ENCODE measurements at regions not wholly inside any gene's neighbourhood (a gene's known extent, or its start where the extent isn't known, plus 50 kb on each side); places are given as distances from the start of the nearest gene placed in this dataset.

DNA sequence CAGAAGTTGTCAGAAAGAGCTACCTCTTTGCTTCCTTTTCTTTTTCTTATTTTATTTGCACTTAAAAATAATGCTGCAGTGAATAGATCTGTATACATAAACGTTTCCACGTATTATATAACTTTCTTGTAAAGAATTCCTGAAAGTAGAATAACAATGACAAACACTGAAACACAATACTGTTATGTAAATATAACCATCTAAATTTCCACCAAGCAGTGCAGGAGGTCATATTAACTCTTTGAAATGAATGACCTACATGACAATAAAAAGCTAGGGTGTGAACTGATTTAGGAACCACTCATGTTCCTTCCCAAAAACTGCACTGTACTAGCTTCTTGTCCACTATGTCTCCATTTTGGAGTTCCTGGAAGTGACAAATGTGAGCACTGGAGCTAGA, 85.8 kb downstream of the COX18 start (continued):
- TF ChIP-seq SIRT6 (IDR thresholded peaks at IDR 0.05; ENCODE audit: low read depth, low read length) (no peak), SMARCE1 (IDR thresholded peaks at IDR 0.05) (no peak), KAT2B (IDR thresholded peaks at IDR 0.05; ENCODE audit: low read depth, low read length) (no peak), STAT5A (IDR thresholded peaks at IDR 0.05; ENCODE audit: borderline replicate concordance, low read length) (no peak), MEIS2 (IDR thresholded peaks at IDR 0.05; ENCODE audit: partially characterized antibody) (no peak), HEY1 (CRISPR knock-in tag; IDR thresholded peaks at IDR 0.05; ENCODE audit: borderline replicate concordance) (no peak)
- TF ChIP-seq, protein P1, sequence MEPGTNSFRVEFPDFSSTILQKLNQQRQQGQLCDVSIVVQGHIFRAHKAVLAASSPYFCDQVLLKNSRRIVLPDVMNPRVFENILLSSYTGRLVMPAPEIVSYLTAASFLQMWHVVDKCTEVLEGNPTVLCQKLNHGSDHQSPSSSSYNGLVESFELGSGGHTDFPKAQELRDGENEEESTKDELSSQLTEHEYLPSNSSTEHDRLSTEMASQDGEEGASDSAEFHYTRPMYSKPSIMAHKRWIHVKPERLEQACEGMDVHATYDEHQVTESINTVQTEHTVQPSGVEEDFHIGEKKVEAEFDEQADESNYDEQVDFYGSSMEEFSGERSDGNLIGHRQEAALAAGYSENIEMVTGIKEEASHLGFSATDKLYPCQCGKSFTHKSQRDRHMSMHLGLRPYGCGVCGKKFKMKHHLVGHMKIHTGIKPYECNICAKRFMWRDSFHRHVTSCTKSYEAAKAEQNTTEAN (CRISPR knock-in tag; IDR thresholded peaks at IDR 0.05) = no peak
- TF ChIP-seq, protein P2, sequence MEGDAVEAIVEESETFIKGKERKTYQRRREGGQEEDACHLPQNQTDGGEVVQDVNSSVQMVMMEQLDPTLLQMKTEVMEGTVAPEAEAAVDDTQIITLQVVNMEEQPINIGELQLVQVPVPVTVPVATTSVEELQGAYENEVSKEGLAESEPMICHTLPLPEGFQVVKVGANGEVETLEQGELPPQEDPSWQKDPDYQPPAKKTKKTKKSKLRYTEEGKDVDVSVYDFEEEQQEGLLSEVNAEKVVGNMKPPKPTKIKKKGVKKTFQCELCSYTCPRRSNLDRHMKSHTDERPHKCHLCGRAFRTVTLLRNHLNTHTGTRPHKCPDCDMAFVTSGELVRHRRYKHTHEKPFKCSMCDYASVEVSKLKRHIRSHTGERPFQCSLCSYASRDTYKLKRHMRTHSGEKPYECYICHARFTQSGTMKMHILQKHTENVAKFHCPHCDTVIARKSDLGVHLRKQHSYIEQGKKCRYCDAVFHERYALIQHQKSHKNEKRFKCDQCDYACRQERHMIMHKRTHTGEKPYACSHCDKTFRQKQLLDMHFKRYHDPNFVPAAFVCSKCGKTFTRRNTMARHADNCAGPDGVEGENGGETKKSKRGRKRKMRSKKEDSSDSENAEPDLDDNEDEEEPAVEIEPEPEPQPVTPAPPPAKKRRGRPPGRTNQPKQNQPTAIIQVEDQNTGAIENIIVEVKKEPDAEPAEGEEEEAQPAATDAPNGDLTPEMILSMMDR (IDR thresholded peaks at IDR 0.05 in 2 of 3, conservative IDR thresholded peaks at IDR 0.05 in 1 of 3; ENCODE audit: insufficient read depth in 2 of 3, low read depth in 1 of 3, low read length in 3 of 3) = no peak

DNA sequence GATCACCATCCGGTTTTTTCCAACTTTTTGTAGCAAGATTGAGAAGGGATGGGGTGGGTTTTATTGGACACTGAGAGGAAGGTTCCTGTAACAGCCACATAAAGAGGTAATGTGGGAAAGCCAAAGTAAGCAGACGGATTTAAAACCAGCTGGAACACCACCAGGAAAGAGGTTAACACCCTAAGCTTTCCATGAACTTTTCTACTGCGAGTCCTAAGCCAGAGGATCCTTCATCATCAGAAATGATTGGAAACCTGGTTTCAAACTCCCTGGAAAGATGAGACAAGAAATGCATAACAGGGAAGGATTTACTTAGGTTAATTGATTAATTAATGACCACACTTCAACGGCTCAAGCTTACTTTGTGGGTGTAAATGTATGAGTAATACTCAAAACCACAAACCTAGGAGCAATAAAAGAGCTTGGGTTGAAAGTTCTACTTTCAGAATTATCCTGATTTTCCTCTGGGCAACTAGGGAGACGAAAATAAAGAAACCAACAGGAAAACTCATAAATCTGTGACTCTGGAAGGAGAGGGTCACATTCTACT, 91.5 kb downstream of the COX18 start:
- no TSS peak for BruUV-seq (replicated peaks)
- DNase-seq (ENCODE audit: extremely low read depth in 1 of 4, low spot score in 3 of 4) (no peak), ATAC-seq (no peak), FAIRE-seq (no peak)
- no peaks in the 10 kb centered on the region for H3K9me3 ChIP-seq (replicated peaks; ENCODE audit: control insufficient read depth, insufficient read depth, low read depth, low read length)
- H3K4me3 ChIP-seq = no peak overlapping the region
- 0% methylated on average over 5 of the region's 5 CpGs for WGBS (ENCODE audit: insufficient coverage, low coverage, missing lambda C conversion rate)
- H3K4me2 ChIP-seq (ENCODE audit: insufficient read depth, low read length) = no peak overlapping the region
- intact Hi-C loops (cut with micrococcal nuclease) (no loop called here), in situ Hi-C loops (cut with MboI) (no loop called here)
- TF ChIP-seq ZNF232 (CRISPR knock-in tag; IDR thresholded peaks at IDR 0.05) (no peak), FOSL1 (tag; conservative IDR thresholded peaks at IDR 0.05) (peak; percentile 47; the same call in 1 of the 2 replicates)
- POLR2A ChIA-PET = no interaction called here
- CTCF ChIA-PET (ENCODE audit: low intra/inter-chr PET ratio) = no interaction called here
- 0 out of 5 replicates have a peak, but pooled peaks cover 0 to 2% of the 10 kb centered on the region in 2 experiments for H3K27me3 ChIP-seq (ENCODE audit: control insufficient read depth in 2 of 2, insufficient read depth in 2 of 2, low read length in 2 of 2)
- H3K79me2 ChIP-seq (ENCODE audit: control insufficient read depth, insufficient read depth, low read length) = no peaks in the 10 kb centered on the region
- no peak overlapping the region for H2AFZ ChIP-seq (ENCODE audit: low read depth, low read length)
- no peaks in the 10 kb centered on the region; a peak in 1 of 5 replicates for H3K4me1 ChIP-seq (replicated peaks in 1 of 2; ENCODE audit: control insufficient read depth in 2 of 2, insufficient read depth in 2 of 2, low read length in 2 of 2)
- H4K20me1 ChIP-seq (replicated peaks; ENCODE audit: control insufficient read depth, insufficient read depth, low read length) = no peaks in the 10 kb centered on the region
- no peaks in the 10 kb centered on the region for H3K9me1 ChIP-seq (ENCODE audit: control insufficient read depth, insufficient read depth, low read length)
- no peaks in the 10 kb centered on the region for H3K36me3 ChIP-seq (ENCODE audit: control insufficient read depth, insufficient read depth, low read length)
- H3K9ac ChIP-seq (ENCODE audit: insufficient read depth in 1 of 2, low read depth in 2 of 2, low read length in 2 of 2) = no peak overlapping the region
- no peak overlapping the region for H3K27ac ChIP-seq (ENCODE audit: extremely low read depth, low read depth, low read length)
